ENCODE measurements at regions not wholly inside any gene's neighbourhood (a gene's known extent, or its start where the extent isn't known, plus 50 kb on each side); places are given as distances from the start of the nearest gene placed in this dataset.

DNA sequence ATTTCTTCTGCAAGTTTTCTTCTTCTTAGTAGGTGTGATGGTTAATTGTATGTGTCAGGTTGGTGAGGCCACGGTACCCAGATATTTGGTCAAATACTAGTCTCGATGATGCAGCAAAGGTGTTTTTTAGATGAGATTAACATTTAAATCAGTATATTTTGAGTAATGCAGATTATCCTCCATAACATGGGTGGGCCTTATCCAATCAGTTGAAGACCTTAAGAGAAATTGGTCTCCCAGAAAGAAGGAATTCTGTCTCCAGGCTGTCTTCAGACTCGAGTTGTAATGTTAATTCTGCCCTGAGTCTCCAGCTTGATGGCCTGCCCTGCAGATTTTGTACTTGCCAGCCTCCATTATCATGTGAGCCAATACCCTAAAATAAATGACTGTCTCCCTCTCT, 122.5 kb upstream of the TSPAN5 start:
- Mint-ChIP-seq H3K4me3 (ENCODE audit: unreplicated experiment) (no peak overlapping the region), H3K4me1 (ENCODE audit: unreplicated experiment) (peaks cover 5% of the 10 kb centered on the region), H3K27ac (ENCODE audit: unreplicated experiment) (no peak overlapping the region), H3K27me3 (ENCODE audit: unreplicated experiment) (peaks cover 6% of the 10 kb centered on the region), H3K36me3 (ENCODE audit: unreplicated experiment) (no peaks in the 10 kb centered on the region), H3K9me3 (ENCODE audit: unreplicated experiment) (no peaks in the 10 kb centered on the region)
- no peak for DNase-seq (ENCODE audit: extremely low spot score, unreplicated experiment)
- TF ChIP-seq, protein P1, sequence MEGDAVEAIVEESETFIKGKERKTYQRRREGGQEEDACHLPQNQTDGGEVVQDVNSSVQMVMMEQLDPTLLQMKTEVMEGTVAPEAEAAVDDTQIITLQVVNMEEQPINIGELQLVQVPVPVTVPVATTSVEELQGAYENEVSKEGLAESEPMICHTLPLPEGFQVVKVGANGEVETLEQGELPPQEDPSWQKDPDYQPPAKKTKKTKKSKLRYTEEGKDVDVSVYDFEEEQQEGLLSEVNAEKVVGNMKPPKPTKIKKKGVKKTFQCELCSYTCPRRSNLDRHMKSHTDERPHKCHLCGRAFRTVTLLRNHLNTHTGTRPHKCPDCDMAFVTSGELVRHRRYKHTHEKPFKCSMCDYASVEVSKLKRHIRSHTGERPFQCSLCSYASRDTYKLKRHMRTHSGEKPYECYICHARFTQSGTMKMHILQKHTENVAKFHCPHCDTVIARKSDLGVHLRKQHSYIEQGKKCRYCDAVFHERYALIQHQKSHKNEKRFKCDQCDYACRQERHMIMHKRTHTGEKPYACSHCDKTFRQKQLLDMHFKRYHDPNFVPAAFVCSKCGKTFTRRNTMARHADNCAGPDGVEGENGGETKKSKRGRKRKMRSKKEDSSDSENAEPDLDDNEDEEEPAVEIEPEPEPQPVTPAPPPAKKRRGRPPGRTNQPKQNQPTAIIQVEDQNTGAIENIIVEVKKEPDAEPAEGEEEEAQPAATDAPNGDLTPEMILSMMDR (IDR thresholded peaks at IDR 0.05): no peak

DNA sequence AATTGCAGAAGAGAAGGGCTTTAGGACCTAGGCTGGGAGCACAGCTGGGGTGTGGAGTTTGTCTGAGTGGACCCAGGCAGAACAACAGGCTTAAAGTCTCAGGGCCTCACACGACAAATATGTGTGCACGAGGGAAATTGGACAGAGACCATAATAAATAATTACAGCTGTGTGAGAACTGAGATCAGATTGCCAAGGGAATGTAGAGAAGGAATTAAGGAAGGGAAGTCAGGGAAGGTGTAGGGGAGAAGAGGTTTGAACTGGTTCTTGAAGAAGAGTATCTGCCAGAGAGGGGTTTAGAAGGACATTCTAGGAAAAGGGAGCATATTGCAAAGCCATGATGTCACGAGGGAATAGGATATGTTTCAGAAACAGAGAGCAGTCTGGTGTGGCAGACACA, 120.7 kb upstream of the TSPAN5 start:
- Mint-ChIP-seq H3K4me1 (ENCODE audit: unreplicated experiment) (peaks cover 5% of the 10 kb centered on the region), H3K36me3 (ENCODE audit: unreplicated experiment) (no peaks in the 10 kb centered on the region), H3K9me3 (ENCODE audit: unreplicated experiment) (no peaks in the 10 kb centered on the region), H3K27ac (ENCODE audit: unreplicated experiment) (no peak overlapping the region), H3K27me3 (ENCODE audit: unreplicated experiment) (peaks cover 6% of the 10 kb centered on the region), H3K4me3 (ENCODE audit: unreplicated experiment) (no peak overlapping the region)
- TF ChIP-seq, protein P1 (IDR thresholded peaks at IDR 0.05): no peak
- DNase-seq (ENCODE audit: extremely low spot score, unreplicated experiment): no peak

DNA sequence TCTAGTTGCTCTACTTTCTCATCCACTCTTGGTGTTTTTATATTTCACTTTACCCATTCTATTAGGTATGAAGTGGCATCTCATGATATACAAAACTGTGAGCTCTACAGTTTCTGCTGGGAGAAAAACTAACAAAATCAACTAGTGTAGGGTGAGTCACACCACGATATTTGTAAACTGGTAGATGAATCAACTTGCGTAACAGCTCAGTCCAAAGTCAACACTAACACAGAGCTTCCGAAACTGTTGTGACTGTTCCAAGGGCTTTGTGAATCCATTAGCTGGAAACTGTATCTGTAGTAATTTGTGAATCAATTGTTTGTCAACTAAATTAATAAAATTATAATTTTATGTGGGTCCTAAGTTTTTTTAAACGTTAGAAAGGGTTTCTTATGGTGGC, 119.8 kb upstream of the TSPAN5 start:
- peaks cover 6% of the 10 kb centered on the region for H3K27me3 Mint-ChIP-seq (ENCODE audit: unreplicated experiment)
- H3K4me3 Mint-ChIP-seq (ENCODE audit: unreplicated experiment): no peak overlapping the region
- no peaks in the 10 kb centered on the region for H3K9me3 Mint-ChIP-seq (ENCODE audit: unreplicated experiment)
- no peaks in the 10 kb centered on the region for H3K36me3 Mint-ChIP-seq (ENCODE audit: unreplicated experiment)
- no peak overlapping the region for H3K27ac Mint-ChIP-seq (ENCODE audit: unreplicated experiment)
- H3K4me1 Mint-ChIP-seq (ENCODE audit: unreplicated experiment): peaks cover 5% of the 10 kb centered on the region
- DNase-seq (ENCODE audit: extremely low spot score, unreplicated experiment): no peak
- TF ChIP-seq, protein P1 (IDR thresholded peaks at IDR 0.05): no peak

DNA sequence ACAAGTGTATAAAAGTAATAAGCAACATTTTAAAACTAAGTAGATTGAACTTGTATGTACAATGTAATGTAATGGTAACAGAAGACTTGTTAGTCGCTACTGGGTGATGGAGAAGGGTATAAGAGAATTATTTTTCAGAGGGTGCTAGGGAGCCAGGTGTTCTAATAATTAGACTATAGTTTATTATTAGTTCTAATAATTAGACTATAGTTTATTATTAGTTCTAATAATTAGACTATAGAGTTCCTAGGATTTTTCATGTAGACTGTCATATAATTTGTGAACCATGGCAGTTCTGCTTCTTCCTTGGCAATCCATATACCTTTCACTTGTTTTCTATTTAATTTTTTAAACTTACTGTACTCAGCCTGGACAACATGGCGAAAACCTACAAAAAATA, 117.3 kb upstream of the TSPAN5 start:
- Mint-ChIP-seq H3K4me1 (ENCODE audit: unreplicated experiment) (peaks cover 5% of the 10 kb centered on the region), H3K9me3 (ENCODE audit: unreplicated experiment) (no peaks in the 10 kb centered on the region), H3K4me3 (ENCODE audit: unreplicated experiment) (no peak overlapping the region), H3K27me3 (ENCODE audit: unreplicated experiment) (peaks cover 3% of the 10 kb centered on the region), H3K36me3 (ENCODE audit: unreplicated experiment) (no peaks in the 10 kb centered on the region), H3K27ac (ENCODE audit: unreplicated experiment) (no peak overlapping the region)
- no peak for DNase-seq (ENCODE audit: extremely low spot score, unreplicated experiment)
- TF ChIP-seq, protein P1 (IDR thresholded peaks at IDR 0.05): no peak

DNA sequence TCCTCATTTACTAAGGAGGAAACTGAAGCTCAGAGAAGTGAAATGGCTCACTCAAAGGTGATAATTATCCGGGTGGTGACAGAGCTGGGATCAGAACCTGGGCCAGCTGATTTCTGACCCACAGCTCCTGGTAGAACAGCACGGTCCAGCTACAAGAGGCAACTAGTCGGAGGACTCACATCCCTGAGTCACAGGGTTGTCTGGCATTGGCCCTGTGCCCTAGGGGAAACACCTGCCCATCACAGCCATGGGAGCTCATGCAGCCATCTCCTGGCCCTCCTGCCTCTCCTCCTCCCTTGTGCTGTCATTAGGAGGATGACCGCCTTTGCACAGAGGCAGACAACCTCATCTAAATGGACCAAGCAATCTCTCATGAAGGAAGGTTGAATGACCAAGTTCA, 115.2 kb upstream of the TSPAN5 start:
- H3K27ac Mint-ChIP-seq (ENCODE audit: unreplicated experiment): no peak overlapping the region
- H3K27me3 Mint-ChIP-seq (ENCODE audit: unreplicated experiment): peaks cover 10% of the 10 kb centered on the region
- no peaks in the 10 kb centered on the region for H3K4me1 Mint-ChIP-seq (ENCODE audit: unreplicated experiment)
- no peak overlapping the region for H3K4me3 Mint-ChIP-seq (ENCODE audit: unreplicated experiment)
- peaks cover 10% of the 10 kb centered on the region for H3K9me3 Mint-ChIP-seq (ENCODE audit: unreplicated experiment)
- H3K36me3 Mint-ChIP-seq (ENCODE audit: unreplicated experiment): no peaks in the 10 kb centered on the region
- no peak for DNase-seq (ENCODE audit: extremely low spot score, unreplicated experiment)
- TF ChIP-seq, protein P1 (IDR thresholded peaks at IDR 0.05): no peak
